Embryonic facial prominence (tissue), 1 donor: ENCODE measurements at regions not wholly inside any gene's neighbourhood (a gene's known extent, or its start where the extent isn't known, plus 50 kb on each side); places are given as distances from the start of the nearest gene placed in this dataset.
"Not testable (repeated sequence)": the region's sequence is repeated elsewhere in the genome, so short reads cannot be mapped to it uniquely, and the experiment has no call there.

Source experiments
- DNase-seq: peaks from one replicate; pipeline ENCODE4 v3.0.0-alpha.2; 2016; ENCODE audit errors: extremely low spot score

DNA sequence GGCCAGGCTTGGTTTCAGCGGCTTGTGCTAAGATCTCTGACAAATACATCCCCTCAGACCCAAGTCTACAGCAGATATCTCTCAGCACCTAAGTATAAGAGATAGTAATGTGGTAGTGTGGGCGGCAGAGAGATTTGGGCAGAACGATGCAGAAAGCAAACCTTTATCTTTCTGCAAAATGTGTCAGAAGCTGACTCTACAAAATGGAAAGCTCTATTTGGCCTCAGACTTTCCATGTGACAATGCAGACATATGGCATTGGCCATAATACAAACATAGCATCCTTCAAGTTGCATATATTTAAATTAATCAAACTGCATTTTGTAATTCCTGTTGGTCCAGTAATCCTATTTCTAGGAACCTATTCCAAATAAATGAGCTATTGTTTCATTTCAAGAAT lies 102.5 kb upstream of the RAI14 start:
- DNase-seq = no peak

DNA sequence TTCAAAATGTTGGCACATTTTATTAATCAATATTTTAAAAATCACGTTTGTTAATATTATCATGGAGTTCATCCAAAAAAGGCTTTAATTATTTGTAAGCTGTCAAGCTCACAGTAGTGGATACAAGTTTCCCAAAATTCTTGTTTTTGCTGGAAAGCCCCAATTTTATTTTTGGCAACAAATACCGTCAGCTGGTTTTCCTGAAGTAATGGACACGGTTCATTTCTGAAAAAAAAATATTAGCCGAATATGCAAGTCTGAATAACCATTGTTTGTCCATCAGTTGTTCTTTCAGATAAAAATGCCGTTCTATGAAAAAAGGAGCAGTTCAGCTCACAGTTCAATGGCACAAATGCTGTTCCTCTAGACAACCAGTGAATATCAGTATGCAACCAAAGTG lies 101.5 kb upstream of the RAI14 start:
- no peak for DNase-seq

DNA sequence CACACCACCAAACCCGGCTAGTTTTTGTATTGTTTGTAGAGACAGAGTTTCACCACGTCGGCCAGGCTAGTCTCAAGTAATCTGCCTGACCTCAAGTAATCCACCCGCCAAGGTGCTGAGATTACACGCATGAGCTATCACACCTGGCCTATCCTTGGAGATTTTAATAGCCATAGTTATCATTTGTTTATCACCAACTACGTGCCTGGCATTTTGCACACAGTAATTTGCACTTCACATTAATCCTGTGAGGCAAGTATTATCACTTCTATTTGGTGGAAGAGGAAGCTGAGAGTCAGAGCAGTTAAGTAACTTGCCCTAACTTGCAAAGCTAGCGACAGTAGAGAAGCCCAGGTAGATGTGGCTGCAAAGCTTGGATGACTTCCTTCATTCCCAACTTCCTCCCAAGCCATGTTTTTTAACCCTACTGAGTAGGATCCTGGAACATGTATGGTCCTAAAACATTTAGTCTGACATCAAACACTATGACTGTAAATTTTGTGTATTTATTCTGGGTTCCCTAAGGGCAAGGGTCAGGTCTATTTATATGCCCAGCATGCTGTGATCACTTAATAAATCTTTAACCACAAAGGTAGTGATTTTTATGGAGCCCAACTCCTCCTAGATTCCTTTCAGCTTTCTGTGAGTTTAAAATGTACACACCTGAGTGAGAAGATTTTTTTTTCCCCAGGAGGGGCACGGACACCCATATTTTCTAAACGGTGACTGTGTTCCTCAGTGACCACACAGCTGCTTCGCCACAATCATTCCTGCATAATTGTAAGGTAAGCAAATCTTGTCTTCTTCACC lies 100.2 kb upstream of the RAI14 start:
- no peak for DNase-seq

DNA sequence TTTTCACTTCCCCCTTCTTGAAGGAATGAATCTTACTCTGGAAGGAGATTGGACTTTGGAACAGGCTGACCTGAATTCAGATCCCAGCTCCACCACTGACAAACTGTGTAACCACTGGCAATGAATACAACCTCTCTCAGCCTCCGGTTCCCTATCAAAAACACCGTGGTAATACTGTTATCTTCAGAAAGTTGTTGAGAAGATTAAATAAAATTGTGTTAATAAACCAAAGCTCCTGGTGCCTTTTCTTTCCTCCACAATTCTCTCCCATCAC lies 99.7 kb upstream of the RAI14 start:
- no peak for DNase-seq

DNA sequence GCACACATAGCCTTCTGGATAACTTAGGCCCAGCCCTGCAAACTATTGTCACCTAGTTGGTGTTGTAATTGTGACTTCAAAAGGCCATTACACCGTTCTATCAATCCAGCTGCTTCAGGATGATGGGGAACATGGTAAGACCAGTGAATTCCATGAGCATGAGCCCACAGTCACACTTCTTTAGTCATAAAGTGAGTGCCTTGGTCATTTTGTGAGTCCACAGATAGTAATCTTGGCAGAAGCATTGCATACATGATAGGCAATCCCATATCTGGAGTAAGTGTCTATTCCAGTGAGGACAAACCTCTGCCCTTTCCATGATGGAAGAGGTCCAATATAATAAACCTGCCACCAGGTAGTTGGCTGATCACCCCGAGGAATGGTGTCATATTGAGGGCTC lies 94.5 kb upstream of the RAI14 start:
- not testable (repeated sequence) for DNase-seq

DNA sequence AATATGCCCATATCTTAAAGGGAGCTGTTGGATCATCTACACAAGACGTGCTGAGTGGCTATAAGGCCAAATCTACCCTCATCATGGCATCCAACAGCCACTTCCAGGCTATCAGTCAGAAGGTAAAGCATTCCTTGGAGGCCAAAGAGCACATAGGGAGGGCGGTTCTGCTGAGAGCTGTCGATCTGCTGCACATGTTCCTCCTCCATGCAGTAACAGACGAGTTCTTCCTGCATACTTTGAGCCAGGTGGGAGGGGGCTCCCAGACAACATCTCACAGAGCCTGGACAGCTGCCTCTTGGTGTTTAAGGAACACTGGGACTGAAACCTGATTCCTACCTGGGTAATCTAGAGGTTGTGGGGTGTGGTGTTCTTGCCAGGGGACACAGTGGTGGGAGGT lies 93.3 kb upstream of the RAI14 start:
- DNase-seq = no peak

DNA sequence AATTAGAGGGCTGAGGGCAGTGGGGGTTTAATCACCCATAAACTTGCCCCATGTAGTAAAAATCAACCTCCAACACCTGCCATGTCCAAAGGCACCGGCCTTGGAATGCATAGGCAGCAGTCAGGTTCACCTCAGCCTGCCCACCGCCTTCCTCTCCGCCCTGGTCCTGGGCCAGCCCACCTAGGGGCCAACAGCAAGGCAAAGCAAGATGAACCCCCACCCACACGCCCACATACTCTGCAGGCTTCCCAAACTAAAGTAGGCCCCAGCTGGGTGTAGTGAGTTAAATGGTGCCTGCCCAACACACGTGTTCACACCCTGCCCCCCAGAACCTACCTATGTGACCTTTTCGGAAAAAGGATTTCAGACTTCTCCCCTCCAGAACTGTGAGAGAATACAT lies 92.9 kb upstream of the RAI14 start:
- DNase-seq = no peak

DNA sequence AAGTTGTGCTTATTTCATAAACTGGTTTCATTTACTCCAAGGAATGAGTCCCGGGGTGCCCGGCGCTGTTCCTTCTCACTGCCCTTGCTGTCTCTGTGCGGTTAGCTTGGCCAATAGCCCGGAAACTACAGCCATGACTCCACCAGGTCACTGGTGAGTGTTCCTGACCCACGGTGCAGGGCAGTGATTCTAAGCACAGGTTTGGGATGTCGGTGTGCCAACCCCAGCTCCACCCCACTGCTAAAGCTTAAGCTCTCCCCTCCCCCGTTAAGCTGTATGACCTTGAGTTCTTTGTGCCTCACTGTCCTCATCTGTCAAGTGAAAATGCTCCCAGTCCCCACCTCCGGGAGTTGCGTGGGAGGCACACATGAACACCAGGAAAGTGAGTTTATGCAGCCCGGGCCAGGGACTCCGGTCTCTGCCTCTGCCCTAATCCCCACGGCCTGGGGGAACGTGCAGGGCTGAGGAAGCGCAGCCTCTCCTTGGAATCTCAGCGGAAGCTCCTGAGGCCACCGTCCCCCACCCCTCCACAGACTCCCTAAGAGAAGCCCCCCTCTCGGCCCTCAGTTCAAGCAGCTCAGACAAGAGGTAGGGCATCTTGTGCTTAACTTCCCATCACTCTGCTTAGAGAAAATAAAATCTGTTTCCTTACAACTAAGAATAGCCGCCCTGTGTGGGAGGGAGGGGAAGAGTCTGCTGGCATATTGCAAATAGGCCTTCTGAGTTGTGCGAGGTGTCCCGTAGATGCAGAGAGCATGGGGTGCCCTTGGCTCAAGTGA lies 92.0 kb upstream of the RAI14 start:
- no peak for DNase-seq

DNA sequence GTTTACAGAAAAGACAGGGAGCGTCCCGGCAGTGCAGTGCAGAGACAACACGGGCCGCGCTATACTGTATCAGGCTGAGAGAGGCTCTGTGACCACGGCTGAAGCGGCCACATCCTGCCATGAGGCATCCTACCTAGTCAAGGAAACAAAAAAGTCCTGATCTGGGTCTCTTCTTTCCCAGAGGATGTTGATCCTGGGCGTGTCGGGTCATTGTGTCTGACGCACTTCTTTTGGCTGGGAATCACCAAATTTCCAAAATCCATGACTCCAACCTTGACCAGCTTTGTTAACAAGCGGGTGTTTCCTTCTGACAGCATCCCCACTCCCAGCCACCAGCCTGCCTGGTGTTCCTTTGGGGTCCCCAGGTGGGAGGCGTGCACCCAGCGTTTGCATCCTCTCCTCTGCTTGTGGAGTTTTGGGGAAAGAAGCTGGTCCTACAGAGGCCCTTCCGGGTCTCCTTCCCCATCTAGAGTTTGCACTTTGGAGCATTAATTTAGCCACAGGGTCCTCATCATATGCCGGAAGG lies 91.4 kb upstream of the RAI14 start:
- no peak for DNase-seq

DNA sequence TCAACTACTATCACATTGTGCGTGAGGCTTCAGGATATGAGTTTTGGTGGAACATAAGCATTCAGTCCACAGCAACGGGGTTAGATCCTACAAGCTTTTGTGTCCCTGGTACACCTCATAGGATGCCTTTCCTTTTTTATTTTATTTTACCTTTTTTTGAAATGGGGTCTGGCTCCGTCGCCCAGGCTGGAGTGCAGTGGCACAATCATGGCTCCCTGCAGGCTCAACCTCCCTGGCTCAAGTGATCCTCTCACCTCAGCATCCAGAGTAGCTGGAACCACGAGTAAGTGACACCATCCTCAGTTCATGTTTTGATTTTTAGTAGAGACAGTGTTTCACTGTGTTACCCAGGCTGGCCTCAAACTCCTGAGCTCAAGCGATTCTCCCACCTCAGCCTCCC lies 86.0 kb upstream of the RAI14 start:
- DNase-seq = no peak

DNA sequence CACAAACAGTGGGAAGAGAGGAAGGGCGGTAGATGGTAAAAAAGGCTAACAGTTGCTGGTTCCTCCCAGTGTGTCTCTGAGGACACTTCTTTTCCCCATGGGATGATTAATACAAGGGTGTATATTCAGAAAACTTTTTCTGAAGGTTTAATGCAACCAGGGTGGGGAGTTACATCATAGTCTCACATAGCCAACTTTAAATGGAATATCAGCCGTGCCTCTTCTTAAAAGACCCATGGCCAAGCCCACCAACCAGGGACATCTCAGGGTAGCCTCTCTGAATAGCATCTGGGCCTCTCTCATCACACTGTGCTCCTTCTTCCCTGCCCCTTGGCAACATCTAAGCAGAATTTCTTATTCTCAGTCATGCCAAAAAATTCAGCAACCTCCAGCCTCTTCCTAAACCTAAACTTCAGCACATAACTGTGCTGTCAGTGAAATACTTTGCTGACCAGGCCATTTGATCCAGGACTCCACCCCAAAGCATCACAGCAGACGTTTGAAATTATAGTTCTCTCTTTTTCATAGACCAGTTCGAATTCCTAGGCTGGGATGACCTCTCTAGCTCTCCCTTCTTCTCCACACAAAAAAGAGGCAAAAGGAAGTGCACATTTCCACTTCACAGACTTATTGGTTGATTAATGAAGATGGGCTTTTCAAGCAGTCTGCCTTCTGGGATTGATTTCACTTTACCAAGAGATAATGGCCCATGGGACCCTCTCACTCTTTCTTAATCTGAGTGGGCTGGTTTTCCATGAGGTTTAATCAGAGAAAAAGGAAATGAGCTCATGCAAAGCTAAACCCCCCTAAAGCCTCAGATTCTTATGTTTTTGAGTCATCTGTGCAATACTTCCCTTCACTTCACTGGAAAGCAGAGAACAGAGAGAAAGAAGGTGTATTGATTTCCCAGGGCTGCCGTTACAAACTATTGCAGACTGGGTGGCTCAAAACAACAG lies 85.1 kb upstream of the RAI14 start:
- peak; percentile 61 for DNase-seq

DNA sequence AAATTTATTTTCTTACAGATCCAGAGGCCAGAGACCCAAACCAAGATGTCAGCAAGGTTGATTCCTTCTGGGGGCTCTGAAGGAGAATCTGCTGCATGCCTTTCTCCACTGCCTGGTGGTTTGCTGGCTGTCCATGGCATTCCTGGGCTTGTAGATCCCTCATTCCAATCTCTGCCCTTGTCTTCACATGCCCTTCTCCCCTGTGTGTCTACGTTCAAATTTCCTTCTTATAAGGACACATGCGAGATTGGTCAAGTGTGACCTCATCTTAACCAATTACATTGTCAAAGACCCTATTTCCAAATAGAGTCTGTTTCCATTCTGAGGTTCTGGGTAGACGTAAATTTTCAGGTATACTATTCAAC lies 84.5 kb upstream of the RAI14 start:
- DNase-seq = no peak

DNA sequence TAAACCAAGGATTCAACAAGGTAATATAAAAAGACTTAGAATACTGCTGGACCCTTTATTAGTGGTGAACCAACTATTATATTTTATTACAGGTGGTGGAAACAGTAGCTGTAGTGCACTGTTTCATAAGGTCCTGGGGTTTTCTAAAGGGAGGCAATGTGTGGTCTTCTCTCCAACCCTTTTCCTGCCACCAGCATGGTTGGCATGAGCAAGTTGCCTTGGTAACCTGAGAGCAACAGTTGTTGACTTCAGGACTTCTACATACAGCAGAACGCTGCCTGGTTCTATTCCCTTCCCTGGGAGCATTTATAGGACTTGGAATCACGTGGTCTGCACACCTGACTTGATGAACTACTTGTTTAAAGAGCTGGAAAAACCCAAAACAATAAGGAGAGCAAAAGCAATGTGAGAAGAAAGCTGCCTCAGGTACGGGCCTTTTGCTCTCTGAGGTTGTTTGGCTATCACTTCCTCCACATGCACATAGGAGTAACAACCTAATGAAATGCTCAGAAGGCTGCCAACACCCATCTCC lies 81.1 kb upstream of the RAI14 start:
- no peak for DNase-seq

DNA sequence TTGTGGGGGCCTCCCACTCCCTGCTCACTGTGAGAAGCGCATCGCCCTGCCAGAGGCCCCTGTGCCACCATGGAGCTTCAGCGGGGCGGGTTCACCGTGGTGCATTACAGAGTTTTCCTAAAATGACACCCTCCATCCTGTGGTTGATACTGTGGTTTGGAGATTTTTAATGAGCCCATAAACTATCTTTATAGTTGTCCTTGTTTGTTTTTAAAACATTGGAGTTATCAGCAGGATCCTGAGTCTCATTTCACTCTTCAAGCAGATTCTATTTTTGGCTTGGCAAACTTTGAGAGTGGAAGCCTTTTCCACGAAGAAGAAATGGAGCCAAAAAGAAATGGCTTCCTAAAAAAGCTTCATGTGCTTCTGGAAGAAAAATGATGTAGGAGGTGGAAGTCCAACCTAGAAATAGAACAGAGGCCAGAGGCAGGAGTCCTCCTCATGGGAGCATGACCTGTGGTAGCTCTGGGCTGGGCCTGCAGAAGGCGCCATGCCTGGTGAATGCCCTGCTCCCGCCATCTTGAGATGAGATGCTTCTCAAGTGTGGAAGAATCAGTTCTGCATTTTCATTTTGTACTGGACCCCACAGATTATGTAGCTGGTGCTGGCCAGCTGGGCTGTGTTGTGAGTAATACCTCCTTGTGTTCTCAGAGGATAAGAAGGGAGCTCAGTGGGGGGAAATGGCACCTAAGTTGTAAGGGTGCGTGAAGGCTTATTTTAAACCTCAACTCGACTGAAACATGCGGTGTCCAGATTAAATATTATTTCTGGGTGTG lies 79.0 kb upstream of the RAI14 start:
- DNase-seq = no peak

DNA sequence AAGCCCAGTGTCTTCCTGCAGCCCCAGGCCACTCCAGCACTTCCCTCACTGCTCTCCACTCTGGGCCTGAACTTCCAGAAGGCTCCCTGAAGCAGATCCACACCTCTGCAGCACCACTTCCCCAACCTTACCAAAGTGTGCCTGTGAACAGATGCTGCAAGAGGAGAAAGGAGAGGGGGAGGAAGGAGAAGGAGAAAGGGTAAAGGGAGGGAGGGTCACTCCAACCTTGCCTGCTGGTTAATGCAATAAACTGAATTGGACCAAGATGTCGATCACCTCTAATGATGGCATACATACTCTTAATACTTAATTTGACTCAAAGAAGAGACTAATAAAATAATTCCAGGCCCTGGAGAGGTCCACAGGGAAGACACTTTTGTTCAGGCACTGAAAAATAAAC lies 77.2 kb upstream of the RAI14 start:
- DNase-seq = no peak

DNA sequence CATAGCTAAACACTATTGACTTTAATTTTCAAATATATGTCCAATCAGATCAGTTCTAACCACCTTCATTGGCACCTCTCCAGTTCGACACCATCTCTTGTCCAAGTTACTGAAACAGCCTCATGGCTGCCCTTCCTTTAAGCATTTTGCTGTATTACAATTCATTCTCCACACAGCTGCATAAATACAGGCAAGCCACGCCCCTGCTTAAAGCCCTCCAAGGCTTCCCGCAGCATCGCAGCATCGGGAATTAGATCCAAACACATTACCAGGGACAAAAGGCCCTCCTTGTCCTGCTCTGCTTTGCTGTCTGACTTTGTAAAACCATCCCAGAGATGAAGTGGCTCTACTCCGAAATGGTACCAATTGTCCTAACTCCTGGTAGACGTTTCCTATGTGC lies 75.1 kb upstream of the RAI14 start:
- DNase-seq = no peak

DNA sequence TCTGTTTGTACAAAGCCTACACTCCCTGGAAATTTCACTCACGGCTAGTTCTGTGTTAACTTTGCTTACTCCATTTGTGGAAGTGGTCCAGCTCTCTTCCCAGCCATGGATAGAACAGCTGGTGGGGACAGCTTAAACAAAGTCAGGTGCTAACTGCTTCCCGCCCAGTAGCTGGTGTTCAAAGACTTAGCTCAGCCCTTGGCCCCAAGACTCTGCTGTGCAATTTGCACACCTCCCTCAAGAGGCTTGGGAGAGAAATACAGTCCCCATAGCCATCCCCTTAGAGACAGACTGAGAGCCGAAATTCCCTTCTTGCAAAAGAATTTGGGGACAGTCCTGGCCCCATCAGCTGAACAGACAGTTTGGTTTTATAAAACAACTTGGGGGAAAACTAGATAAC lies 73.8 kb upstream of the RAI14 start:
- no peak for DNase-seq

DNA sequence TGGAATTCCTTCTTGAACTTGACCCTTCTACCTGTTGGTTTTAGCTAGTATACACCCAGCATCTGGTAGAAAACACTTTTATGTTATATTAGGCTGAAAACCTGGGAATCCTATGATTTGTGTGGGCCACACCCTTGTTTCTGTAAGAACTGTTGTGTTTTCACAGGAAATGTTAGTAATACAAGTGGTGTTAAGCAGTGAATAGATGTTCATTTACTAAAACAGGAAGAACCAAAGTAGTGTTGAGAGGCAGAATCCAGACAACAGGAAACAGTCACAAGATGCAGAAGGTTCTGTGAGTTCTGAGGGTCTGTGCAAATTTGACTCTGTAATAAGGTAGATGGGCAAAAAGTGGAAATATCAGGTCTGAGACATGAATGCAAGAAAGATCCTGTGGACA lies 73.0 kb upstream of the RAI14 start:
- DNase-seq = no peak

DNA sequence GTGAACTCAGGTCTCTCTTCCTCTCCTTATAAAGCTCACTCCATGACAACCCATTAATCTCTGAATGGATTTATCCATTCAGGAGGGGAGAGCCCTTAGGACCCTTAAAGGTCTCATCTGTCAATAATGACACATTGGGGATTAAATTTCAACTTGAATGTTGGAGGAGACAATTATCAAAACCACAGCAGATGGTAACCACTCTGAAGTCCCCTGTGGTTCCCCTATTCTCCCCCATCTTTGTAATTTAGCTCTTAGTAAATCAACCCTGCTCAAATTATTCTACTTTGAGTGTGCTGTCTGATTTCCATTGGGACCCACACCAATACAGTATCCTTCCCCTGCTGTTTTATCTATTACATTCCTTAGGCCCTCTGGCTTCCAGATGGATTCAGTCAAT lies 72.0 kb upstream of the RAI14 start:
- no peak for DNase-seq

DNA sequence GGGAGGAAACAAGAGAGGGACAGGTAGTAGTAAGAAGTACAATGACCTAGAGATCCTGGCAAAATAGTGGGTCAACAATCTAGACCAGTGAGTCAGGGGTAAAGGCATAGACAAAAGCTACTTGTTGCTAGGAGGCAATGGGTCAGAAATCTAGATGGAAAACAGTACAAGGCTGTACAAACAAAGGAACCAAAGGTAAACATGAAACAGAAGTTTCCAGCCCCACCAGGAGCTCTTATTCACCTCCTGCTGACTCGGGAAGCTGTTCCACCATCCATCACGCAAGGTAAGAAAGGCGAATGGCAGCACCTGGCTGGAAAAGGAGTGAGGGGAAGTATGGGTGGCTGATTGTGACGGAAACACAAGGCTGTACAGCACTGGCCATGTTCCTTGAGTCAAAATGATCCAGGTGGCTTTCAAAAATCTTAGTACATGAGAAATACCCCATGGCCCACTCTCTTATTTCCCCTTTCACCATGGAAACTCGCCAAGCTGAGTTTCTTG lies 70.5 kb upstream of the RAI14 start:
- no peak for DNase-seq
